Esophagus mucosa (tissue), 1 donor: ENCODE measurements at regions not wholly inside any gene's neighbourhood (a gene's known extent, or its start where the extent isn't known, plus 50 kb on each side); places are given as distances from the start of the nearest gene placed in this dataset.
"Not testable (repeated sequence)": the region's sequence is repeated elsewhere in the genome, so short reads cannot be mapped to it uniquely, and the experiment has no call there.

ENCODE experiments used
- ATAC-seq: fragments of 200-7000 bp; cut with Tn5 transposase; one replicate; pipeline ENCODE4 v1.9.1; 2020
- donor health status: DM: yes; HTN: yes; CAD: no.

GRCh38 chrY:12212394-12212793, 488.6 kb upstream of the USP9Y start:
- ATAC-seq, result no peak

GRCh38 chrY:12215564-12216022, 485.4 kb upstream of the USP9Y start:
- ATAC-seq, result no peak

DNA sequence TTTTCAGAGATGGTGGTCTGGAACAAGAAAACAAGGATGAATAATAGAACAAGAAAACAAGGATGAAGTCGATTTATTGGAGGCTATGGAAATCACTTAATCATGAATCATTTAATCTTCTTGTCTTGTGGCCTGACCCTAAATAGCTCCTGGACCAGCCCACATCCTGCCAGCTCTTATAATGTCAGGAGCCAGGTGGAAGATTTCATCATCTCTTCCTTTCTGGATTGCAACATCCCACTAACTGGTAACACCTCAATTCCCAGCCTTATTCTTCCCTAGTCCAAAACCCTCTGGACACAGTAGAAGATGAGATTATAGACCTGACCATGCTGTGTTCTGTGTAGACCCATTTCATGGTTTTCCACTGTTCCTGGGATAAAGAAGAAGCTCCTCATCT, 470.1 kb upstream of the USP9Y start:
- no peak for ATAC-seq

DNA sequence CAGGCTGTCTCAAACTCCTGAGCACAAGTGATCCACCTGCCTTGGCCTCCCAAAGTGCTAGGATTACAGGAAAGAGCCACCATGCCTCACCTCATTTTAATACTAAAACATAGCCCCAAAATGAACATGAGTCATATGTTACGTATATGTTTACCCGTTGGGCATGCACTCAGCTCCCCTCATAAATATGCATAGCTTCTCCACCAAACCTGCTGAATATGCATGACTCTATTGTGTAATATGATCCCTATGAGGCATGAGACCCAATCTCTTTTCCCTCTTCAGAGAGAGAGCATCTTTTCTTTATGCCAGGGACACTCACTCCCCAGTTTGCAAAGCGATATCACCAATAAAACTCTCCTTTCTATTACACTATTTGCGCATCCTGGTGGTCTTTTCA, 464.6 kb upstream of the USP9Y start:
- ATAC-seq, result no peak

DNA sequence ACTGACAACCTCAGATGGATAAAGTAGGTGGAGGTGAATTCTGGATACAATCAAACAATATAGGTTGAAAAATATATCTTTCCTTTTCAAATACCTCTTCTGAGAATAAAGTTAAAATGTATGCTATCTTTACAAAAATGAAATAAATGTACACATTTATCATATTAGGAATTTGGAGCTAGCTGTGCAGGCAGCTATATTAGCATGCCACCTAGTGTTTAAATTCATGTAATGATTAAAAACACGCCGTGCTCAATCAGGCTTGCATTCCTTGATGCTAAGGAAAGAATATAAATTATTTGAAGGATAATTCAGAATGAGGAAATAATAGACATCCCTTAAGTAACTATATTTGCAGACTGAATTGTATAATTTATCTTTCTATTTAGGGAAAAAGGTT, 460.7 kb upstream of the USP9Y start:
- not testable (repeated sequence) for ATAC-seq

DNA sequence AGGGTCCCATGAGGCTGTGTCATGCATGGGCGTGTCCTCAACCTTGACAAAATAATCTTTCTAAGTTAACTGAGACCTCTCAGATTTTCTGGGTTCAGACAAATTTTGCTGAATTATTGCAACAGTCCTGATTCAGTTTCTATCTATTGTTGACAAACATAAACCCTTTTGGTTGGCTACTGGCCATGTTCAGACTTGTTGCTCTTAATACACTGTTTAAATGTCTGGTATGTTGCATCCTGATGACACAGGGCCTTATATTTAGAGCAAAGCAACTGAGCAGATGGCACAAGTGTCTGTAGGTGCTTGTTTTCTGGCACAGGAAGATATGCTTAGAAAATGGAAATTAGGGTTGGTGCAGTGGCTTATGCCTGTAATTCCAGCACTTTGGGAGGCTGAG, 456.9 kb upstream of the USP9Y start:
- no peak for ATAC-seq

DNA sequence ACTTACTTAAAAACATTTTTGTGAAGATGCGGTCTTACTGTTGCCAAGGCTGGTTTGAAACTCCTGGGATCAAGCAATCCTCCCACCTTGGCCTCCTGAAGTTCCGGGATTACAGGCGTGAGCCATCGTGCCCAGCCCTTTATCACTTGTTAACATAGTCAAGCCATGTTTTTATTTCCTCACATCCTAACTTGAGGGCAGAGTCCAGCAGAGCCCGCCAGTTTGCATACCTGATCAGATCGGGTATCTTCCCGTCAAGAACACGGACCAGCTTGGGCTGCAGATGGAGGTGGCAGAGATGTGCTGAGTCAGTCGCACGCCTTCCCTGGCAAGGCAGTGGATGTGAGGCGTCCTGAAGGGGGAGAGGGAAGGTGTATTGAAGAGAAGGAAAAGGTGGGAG, 447.3 kb upstream of the USP9Y start:
- no peak for ATAC-seq

DNA sequence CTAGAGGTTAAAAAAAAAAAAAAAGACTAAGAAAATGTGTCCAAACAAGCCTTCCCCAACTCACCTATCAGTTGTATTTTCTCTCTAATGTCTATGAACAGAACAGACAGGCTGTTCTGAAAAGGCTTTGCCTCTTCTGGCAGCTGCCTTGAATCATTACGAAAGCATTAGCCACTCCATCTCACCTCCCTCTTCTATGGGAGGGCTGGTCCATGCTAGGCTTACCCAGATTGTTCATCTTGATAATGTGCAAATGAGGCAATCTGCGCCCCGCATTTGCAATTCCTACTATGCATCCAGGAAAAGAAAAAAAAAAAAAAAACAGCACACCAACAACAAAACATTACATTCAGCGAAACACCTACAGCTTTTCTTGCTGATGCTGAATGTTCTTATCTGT, 429.9 kb upstream of the USP9Y start:
- no peak for ATAC-seq

- ATAC-seq, result no peak
Observed at GRCh38 chrY:12285608-12286007, 415.4 kb upstream of the USP9Y start.

- ATAC-seq, result no peak
Observed at GRCh38 chrY:12288919-12289318, 412.1 kb upstream of the USP9Y start.

DNA sequence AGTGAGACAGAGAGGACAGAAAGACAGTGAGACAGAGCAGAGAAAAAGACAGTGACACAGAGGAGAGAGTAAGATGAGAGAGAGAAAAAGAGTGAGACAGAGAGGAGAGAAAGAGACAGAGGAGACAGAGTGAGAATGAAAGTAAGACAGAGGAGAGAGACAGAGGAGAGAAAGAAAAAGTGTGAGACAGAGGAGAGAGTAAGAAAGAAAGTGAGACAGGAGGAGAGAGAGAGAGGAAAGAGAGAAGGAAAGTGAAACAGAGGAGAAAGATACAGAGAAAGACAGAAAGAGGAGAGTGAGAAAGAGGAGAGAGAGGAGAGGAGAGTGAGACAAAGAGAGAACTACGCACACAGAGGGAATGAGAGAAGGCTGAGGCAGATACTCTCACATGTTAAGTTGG, 411.6 kb upstream of the USP9Y start:
- ATAC-seq, result no peak

DNA sequence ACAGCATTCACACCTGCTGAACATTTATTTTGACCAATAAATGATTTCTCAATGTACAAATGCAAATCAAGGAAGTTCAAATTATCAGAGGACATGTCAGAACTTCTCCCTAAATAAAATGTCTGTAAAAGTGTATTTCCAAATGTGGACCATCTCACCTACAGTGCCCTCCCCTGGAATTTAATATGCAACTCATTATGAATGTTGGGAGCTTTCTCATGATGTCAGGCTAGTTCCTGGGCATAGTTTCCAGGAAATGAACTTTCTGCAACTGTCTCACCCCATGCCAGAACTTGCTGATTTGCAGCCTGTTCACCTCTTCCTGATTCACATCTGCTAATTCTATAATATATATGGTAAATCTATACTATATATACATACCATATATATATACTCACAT, 408.5 kb upstream of the USP9Y start:
- ATAC-seq, result no peak

DNA sequence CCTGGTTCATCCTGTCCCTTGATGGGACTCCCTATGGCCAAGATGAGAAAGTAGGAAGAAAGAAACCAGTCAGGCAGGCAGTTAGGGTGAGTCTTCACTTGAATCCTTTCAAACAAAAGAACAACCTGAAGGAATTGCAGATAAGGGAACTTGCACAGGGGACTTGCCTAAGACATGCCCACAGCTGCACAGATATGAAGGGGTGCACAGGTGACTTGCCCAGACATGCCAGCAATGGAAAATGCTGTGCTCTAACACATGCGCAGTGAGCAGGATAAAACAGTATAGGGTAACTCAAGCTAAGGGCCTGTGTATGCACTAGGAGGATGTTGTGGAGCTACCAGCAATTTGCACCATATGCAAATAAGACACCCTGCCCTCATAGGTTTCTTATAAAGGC, 404.6 kb upstream of the USP9Y start:
- no peak for ATAC-seq

DNA sequence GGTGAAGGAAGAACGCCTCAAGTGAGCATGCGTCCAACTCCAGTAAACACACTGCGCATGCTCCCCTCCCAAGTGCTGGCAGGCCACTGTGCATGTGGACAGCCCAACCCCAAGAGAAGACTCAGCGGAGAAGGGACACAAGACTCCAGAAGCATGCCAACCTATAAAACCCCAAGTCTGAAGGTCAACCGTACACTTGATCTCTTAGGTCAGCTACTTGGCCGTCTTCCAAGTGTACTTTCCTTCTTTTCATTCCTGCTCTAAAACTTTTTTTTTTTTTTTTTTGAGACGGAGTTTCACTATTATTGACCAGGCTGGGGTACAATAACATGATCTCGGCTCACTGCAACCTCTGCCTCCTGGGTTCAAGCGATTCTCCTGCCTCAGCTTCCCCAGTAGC, 401.2 kb upstream of the USP9Y start:
- not testable (repeated sequence) for ATAC-seq

GRCh38 chrY:12303464-12303863, 397.6 kb upstream of the USP9Y start:
- ATAC-seq, result no peak

- ATAC-seq, result no peak
Observed at GRCh38 chrY:12305456-12305855, 395.6 kb upstream of the USP9Y start.

GRCh38 chrY:12309212-12309611, 391.8 kb upstream of the USP9Y start:
- no peak for ATAC-seq

- no peak for ATAC-seq
Observed at GRCh38 chrY:12310832-12311231, 390.2 kb upstream of the USP9Y start.

DNA sequence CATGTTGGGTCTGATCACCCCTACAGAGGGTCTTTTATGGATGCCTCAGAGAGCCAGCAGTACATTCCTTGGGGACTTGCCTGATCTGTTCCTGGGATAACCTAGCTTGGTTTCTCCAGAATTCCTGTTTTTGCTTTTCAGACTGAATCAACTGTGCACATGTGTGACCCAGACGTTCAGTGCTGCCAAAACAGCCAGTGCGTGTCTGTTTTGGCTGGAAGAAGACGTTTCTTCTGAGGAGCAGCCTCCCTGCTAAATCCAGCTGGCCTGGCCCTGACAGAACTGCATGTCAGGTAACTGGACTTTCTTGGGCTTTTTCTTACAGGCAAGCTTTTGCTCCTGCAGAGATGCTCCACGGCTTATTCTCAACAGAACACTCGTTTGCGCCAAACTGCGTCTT, 373.3 kb upstream of the USP9Y start:
- ATAC-seq, result no peak

GRCh38 chrY:12331917-12332316, 369.1 kb upstream of the USP9Y start:
- ATAC-seq, result not testable (repeated sequence)

- ATAC-seq, result no peak
Observed at GRCh38 chrY:12343211-12343610, 357.8 kb upstream of the USP9Y start.

- no peak for ATAC-seq
Observed at GRCh38 chrY:12348181-12348580, 352.9 kb upstream of the USP9Y start.

DNA sequence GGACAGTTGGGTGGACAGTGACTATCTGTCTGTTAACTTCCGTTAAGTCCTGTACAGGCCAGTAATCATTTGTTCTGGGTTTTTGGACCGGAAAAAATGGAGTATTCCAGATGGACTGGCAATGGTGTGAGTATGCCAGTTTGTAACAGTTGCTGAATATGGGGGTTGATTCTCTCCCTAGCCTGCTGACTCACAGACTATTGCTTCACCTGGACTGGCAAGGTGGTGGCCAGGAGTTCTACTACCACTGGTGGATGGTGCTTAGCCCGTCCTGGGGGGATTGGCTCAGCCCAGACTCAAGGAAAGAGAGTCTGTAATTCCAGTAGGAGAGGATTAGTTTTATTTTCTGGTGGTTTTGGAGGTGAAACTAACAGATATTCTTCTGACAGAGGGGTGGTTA, 343.8 kb upstream of the USP9Y start:
- ATAC-seq, result no peak

DNA sequence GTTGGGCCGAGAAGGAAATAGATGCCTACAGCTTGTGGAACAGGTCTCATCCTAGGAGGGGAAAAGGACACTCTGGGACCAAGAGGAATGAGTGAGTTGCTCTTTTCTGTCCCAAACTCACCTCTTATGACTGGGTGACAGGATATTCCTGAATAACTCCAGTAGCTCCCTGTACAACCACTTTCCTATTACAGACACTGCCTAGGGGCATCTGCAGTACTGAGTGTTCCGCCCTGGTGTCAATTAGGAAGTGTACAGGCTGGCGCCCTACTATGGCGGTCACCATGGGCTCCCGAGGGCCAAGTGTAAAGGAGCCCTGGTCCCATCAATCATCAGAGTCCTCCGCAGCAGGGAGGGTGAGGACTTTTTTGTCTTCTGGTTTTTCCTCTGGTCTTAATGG, 343.4 kb upstream of the USP9Y start:
- ATAC-seq, result no peak

DNA sequence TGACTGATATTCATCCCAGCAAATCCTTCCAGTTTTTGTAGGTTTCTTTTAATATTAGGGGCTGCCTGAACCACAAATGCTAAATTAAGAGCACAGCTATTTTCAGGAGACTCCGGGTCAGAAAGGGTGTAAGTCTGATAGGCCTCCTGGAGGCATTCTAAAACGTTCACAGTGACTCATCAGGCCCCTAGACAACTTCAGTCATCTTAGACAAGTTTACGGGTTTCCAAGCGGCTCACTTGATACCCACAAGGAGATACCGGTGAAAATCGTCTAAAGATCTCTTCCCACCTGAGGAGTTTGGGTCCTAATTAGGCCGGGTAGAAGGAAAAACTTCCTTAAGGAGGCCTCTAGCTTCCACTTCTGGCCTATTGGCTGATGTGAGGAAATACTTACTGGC, 342.7 kb upstream of the USP9Y start:
- ATAC-seq, result no peak

- no peak for ATAC-seq
Observed at GRCh38 chrY:12359867-12360266, 341.2 kb upstream of the USP9Y start.
